Mucosa of descending colon (tissue), 3 donors: ENCODE measurements at regions not wholly inside any gene's neighbourhood (a gene's known extent, or its start where the extent isn't known, plus 50 kb on each side); places are given as distances from the start of the nearest gene placed in this dataset.
"Not testable (repeated sequence)": the region's sequence is repeated elsewhere in the genome, so short reads cannot be mapped to it uniquely, and the experiment has no call there.

ENCODE experiments used
- ATAC-seq: fragments of 200-7000 bp; cut with Tn5 transposase; one replicate; pipeline ENCODE4 v1.9.1; 2020; ENCODE audit warnings: mild to moderate bottlenecking, moderate library complexity
- DNase-seq, 3 donors: peaks; one replicate each; pipeline ENCODE4 v3.0.0-alpha.2; 2020
- H3K36me3 ChIP-seq: fragments of 200-600 bp; one replicate; pipeline ENCODE4 v1.8.0; 2021; ENCODE audit warnings: low read depth, mild to moderate bottlenecking
- H3K4me1 ChIP-seq: fragments of 200-600 bp; one replicate; pipeline ENCODE4 v1.8.0; 2021; ENCODE audit warnings: low read depth, mild to moderate bottlenecking
- H3K4me3 ChIP-seq: fragments of 200-600 bp; one replicate; pipeline ENCODE4 v1.8.0; 2021; ENCODE audit warnings: mild to moderate bottlenecking
- H3K9me3 ChIP-seq: fragments of 200-600 bp; one replicate; pipeline ENCODE4 v1.8.0; 2021; ENCODE audit warnings: mild to moderate bottlenecking
- CTCF ChIP-seq: fragments of 200-600 bp; IDR thresholded peaks from one replicate; pipeline ENCODE4 v1.8.0; 2022; ENCODE audit warnings: antibody characterized with exemption, mild to moderate bottlenecking
- intact Hi-C, 2 donors: fragments of 100-400 bp; cut with DNase I in 1 of 2; cut with micrococcal nuclease in 1 of 2; formaldehyde crosslinking; loops; one replicate each; pipeline versions ENCODE4 v1.11.0 to v1.11.1; 2022; cut with DNase I, micrococcal nuclease
- donor health status: DM: no; HTN: no; CAD: no; lungs with moderate emphysema.
- donor health status: DM: no; HTN: no; CAD: no.
- donor health status: DM: no; HTN: yes; CAD: no.

GRCh38 chr12:42728287-42728686 lies 138.7 kb upstream of the PRICKLE1 start:
- TF ChIP-seq CTCF, result no peak
- no peak overlapping the region for H3K4me3 ChIP-seq
- intact Hi-C loops, result no loop called here
- no peaks in the 10 kb centered on the region for H3K36me3 ChIP-seq
- no peak for DNase-seq
- no peaks in the 10 kb centered on the region for H3K4me1 ChIP-seq
- ATAC-seq, result no peak
- H3K9me3 ChIP-seq, result peaks cover 13% of the 10 kb centered on the region

- Histone ChIP-seq H3K4me1 (no peaks in the 10 kb centered on the region), H3K9me3 (peaks cover 13% of the 10 kb centered on the region), H3K4me3 (no peak overlapping the region), H3K36me3 (no peaks in the 10 kb centered on the region)
- ATAC-seq (no peak), DNase-seq (no peak)
- intact Hi-C loops, result no loop called here
- TF ChIP-seq CTCF, result no peak
Measured at GRCh38 chr12:42725809-42726208, 136.3 kb upstream of the PRICKLE1 start.

GRCh38 chr12:42716491-42716891 lies 126.9 kb upstream of the PRICKLE1 start:
- no peaks in the 10 kb centered on the region for H3K4me1 ChIP-seq
- no peak for TF ChIP-seq CTCF
- DNase-seq (no peak), ATAC-seq (no peak)
- no peaks in the 10 kb centered on the region for H3K36me3 ChIP-seq
- intact Hi-C loops, result no loop called here
- no peak overlapping the region for H3K4me3 ChIP-seq
- H3K9me3 ChIP-seq, result no peaks in the 10 kb centered on the region

GRCh38 chr12:42713566-42713965 lies 124.0 kb upstream of the PRICKLE1 start:
- DNase-seq, H3K4me1 ChIP-seq, intact Hi-C loops, H3K4me3 ChIP-seq, ATAC-seq, H3K9me3 ChIP-seq, H3K36me3 ChIP-seq: not testable (repeated sequence)

GRCh38 chr12:42708374-42708773 lies 118.8 kb upstream of the PRICKLE1 start:
- DNase-seq, H3K4me1 ChIP-seq, intact Hi-C loops, H3K4me3 ChIP-seq, H3K36me3 ChIP-seq, H3K9me3 ChIP-seq, ATAC-seq: not testable (repeated sequence)

GRCh38 chr12:42707312-42708226 lies 118.0 kb upstream of the PRICKLE1 start:
- DNase-seq, result no peak
- H3K9me3 ChIP-seq, result no peaks in the 10 kb centered on the region
- H3K36me3 ChIP-seq, result no peaks in the 10 kb centered on the region
- no peak overlapping the region for H3K4me3 ChIP-seq
- ATAC-seq, result no peak
- no peak for TF ChIP-seq CTCF
- intact Hi-C loops, result no loop called here
- no peaks in the 10 kb centered on the region for H3K4me1 ChIP-seq
